ENCODE measurements at regions not wholly inside any gene's neighbourhood (a gene's known extent, or its start where the extent isn't known, plus 50 kb on each side); places are given as distances from the start of the nearest gene placed in this dataset.

DNA sequence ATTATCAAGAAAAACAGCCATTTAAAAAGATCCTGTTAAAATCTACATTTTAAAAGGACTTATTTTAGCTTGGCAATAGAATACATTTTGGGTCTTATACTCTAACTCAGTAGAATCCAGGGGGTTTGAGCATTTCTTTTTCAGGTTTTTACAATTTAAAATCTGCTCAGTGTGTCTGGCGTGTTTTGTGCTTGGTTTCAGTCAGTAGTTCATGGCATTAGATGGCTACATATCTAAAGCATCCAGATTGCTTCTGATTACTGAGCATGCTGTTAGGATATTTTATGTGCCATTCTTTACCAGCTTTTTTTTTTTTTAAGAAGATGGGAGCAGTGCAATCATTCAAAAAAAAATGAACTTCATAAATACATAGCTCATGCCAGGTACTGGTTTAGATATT lies 566.1 kb upstream of the LARGE1 start:
- ChIA-PET RAD21 (ENCODE audit: low non-redundant PET in 1 of 2, low total read pairs in 2 of 2, uncharacterized antibody in 2 of 2, unreplicated experiment in 2 of 2) (no interaction called here), POLR2A (no interaction called here)

More for the DNA sequence above, 566.1 kb upstream of the LARGE1 start:
- peaks cover 7 to 17% of the 10 kb centered on the region in 2 experiments; a peak in 2 of 4 replicates for H3K9me3 ChIP-seq (ENCODE audit: control insufficient read depth in 1 of 2, insufficient read depth in 1 of 2, low read depth in 1 of 2, low read length in 2 of 2)
- H3K27me3 ChIP-seq (ENCODE audit: insufficient read depth, low read length), result no peaks in the 10 kb centered on the region
- intact Hi-C loops (cut with micrococcal nuclease), result no loop called here
- CTCF ChIA-PET, result no interaction called here
- H3K27ac ChIP-seq (ENCODE audit: low read depth, low read length), result no peak overlapping the region
- H3K4me1 ChIP-seq (ENCODE audit: control insufficient read depth in 1 of 2, insufficient read depth in 2 of 2, low read length in 2 of 2), result no peaks in the 10 kb centered on the region
- no peaks in the 10 kb centered on the region for H3K9me2 ChIP-seq (ENCODE audit: insufficient read depth)
- H2AFZ ChIP-seq (ENCODE audit: low read depth, low read length, poor library complexity, severe bottlenecking), result no peak overlapping the region
- TF ChIP-seq CEBPB (IDR thresholded peaks at IDR 0.05; ENCODE audit: low read depth) (no peak), EZH2 (IDR thresholded peaks at IDR 0.05) (no peak), MAX (IDR thresholded peaks at IDR 0.05) (no peak), ELF1 (IDR thresholded peaks at IDR 0.05; ENCODE audit: borderline replicate concordance, low read depth) (no peak), FOSL1 (IDR thresholded peaks at IDR 0.05; ENCODE audit: low read depth) (no peak), EZH2phosphoT487 (IDR thresholded peaks at IDR 0.05; ENCODE audit: borderline replicate concordance) (no peak), EGR1 (IDR thresholded peaks at IDR 0.05; ENCODE audit: low read depth) (no peak), JUND (IDR thresholded peaks at IDR 0.05) (no peak), SRF (IDR thresholded peaks at IDR 0.05; ENCODE audit: low read depth) (no peak), YY1 (IDR thresholded peaks at IDR 0.05; ENCODE audit: extremely low read depth, insufficient replicate concordance, low read depth, low read length) (no peak), CBX3 (IDR thresholded peaks at IDR 0.05; ENCODE audit: low read depth) (no peak), ATF3 (IDR thresholded peaks at IDR 0.05) (no peak), SIN3A (IDR thresholded peaks at IDR 0.05; ENCODE audit: low read depth) (no peak), RAD21 (IDR thresholded peaks at IDR 0.05; ENCODE audit: low read depth) (no peak), POLR2A (IDR thresholded peaks at IDR 0.05; ENCODE audit: borderline replicate concordance, extremely low read depth, insufficient read depth, insufficient read length) (no peak), REST (IDR thresholded peaks at IDR 0.05; ENCODE audit: low read depth) (no peak), TCF7L2 (IDR thresholded peaks at IDR 0.05; ENCODE audit: borderline replicate concordance, extremely low read depth, insufficient read depth, insufficient read length) (no peak)
- no peak overlapping the region for H3K4me3 ChIP-seq (replicated peaks in 1 of 2; ENCODE audit: low read depth in 1 of 2, low read length in 2 of 2)
- BruUV-seq (replicated peaks), result no TSS peak
- H4K20me1 ChIP-seq (ENCODE audit: insufficient read depth), result no peaks in the 10 kb centered on the region
- no peak overlapping the region for H3K4me2 ChIP-seq (ENCODE audit: low read length)
- H3K36me3 ChIP-seq (ENCODE audit: control insufficient read depth in 1 of 2, insufficient read depth in 2 of 2, low read length in 2 of 2), result no peaks in the 10 kb centered on the region
- H3K9ac ChIP-seq (ENCODE audit: low read length), result no peak overlapping the region
- no peaks in the 10 kb centered on the region for H3K79me2 ChIP-seq (ENCODE audit: insufficient read depth, low read length)
- DNase-seq (ENCODE audit: low read depth, low spot score), result no peak
- no peak for ATAC-seq
